CD4-positive, CD25-positive, alpha-beta regulatory T cell (primary cell): ENCODE measurements at regions not wholly inside any gene's neighbourhood (a gene's known extent, or its start where the extent isn't known, plus 50 kb on each side); places are given as distances from the start of the nearest gene placed in this dataset.

ENCODE experiments used
- ATAC-seq, 2 donors: fragments of 150-1000 bp; cut with Tn5 transposase; one replicate each; pipeline ENCODE4 v1.10.0; 2021; ENCODE audit warnings: low read depth in 2 of 2, moderate number of reproducible peaks in 2 of 2, moderate library complexity in 1 of 2
- DNase-seq, 3 donors: peaks; one replicate each; pipeline versions ENCODE4 v3.0.0 to v3.0.0-alpha.2; 2012 to 2022; ENCODE audit warnings: mixed read lengths in 1 of 3
- H3K27ac ChIP-seq: one replicate; pipeline ENCODE4 v1.7.0; 2013; ENCODE audit warnings: mild to moderate bottlenecking, low read length; ENCODE audit not compliant: insufficient read depth, poor library complexity, severe bottlenecking
- H3K27me3 ChIP-seq: one replicate; pipeline ENCODE4 v1.7.0; 2013; ENCODE audit warnings: low read length; ENCODE audit not compliant: control insufficient read depth, insufficient read depth
- H3K36me3 ChIP-seq: one replicate; pipeline ENCODE4 v1.7.0; 2013; ENCODE audit warnings: mild to moderate bottlenecking, low read length, moderate library complexity; ENCODE audit not compliant: control insufficient read depth, insufficient read depth
- H3K4me1 ChIP-seq: 2 replicates; pipeline ENCODE4 v1.7.0; 2013; ENCODE audit warnings: mild to moderate bottlenecking, low read length; ENCODE audit not compliant: insufficient read depth, control insufficient read depth, poor library complexity, severe bottlenecking
- H3K4me3 ChIP-seq: one replicate; pipeline ENCODE4 v1.7.0; 2013; ENCODE audit warnings: low read depth, mild to moderate bottlenecking, low read length, moderate library complexity
- H3K9me3 ChIP-seq, 2 experiments: 1 replicate in 1 of 2; 2 replicates in 1 of 2; pipeline ENCODE4 v1.7.0; 2013; ENCODE audit warnings: low read length in 2 of 2, mild to moderate bottlenecking in 1 of 2, moderate library complexity in 1 of 2; ENCODE audit not compliant: control insufficient read depth in 2 of 2
- H3K27ac Mint-ChIP-seq, 3 donors: one replicate each; pipeline ENCODE4 v1.8.0; 2020 to 2022; ENCODE audit warnings: mild to moderate bottlenecking in 3 of 3, mixed read lengths in 3 of 3, moderate library complexity in 2 of 3
- H3K27me3 Mint-ChIP-seq: one replicate; pipeline ENCODE4 v1.8.0; 2022; ENCODE audit warnings: mild to moderate bottlenecking, mixed read lengths
- H3K36me3 Mint-ChIP-seq: one replicate; pipeline ENCODE4 v1.8.0; 2020; ENCODE audit warnings: mixed read lengths
- H3K4me1 Mint-ChIP-seq, 4 donors: one replicate each; pipeline ENCODE4 v1.8.0; 2020 to 2022; ENCODE audit warnings: mixed read lengths in 4 of 4, mild to moderate bottlenecking in 1 of 4
- H3K4me3 Mint-ChIP-seq, 4 donors: one replicate each; pipeline ENCODE4 v1.8.0; 2020 to 2022; ENCODE audit warnings: mild to moderate bottlenecking in 4 of 4, mixed read lengths in 4 of 4, moderate library complexity in 3 of 4
- H3K9me3 Mint-ChIP-seq, 7 donors: one replicate each; pipeline ENCODE4 v1.8.0; 2020 to 2022; ENCODE audit warnings: mixed read lengths in 7 of 7, mild to moderate bottlenecking in 3 of 7, moderate library complexity in 2 of 7

- no peaks in the 10 kb centered on the region for H3K9me3 ChIP-seq
- Mint-ChIP-seq H3K9me3 (peaks cover 0 to 4% (median 0%) of the 10 kb centered on the region in 7 donors), H3K36me3 (no peaks in the 10 kb centered on the region), H3K27ac (no peak overlapping the region), H3K4me3 (no peak overlapping the region), H3K4me1 (no peaks in the 10 kb centered on the region), H3K27me3 (no peaks in the 10 kb centered on the region)
- DNase-seq, result no peak
- no peaks in the 10 kb centered on the region for H3K4me1 ChIP-seq
- H3K27ac ChIP-seq, result no peak overlapping the region
- H3K27me3 ChIP-seq, result no peaks in the 10 kb centered on the region
- ATAC-seq, result no peak
- H3K4me3 ChIP-seq, result no peak overlapping the region
- H3K36me3 ChIP-seq, result no peaks in the 10 kb centered on the region
Observed at GRCh38 chr4:155479835-155480234, 103.1 kb upstream of the MAP9 start.

- H3K4me3 Mint-ChIP-seq, result no peak overlapping the region
- peaks cover 0 to 4% (median 0%) of the 10 kb centered on the region in 7 donors for H3K9me3 Mint-ChIP-seq
- Histone ChIP-seq H3K27ac (no peak overlapping the region), H3K9me3 (no peaks in the 10 kb centered on the region), H3K4me3 (no peak overlapping the region), H3K36me3 (no peaks in the 10 kb centered on the region), H3K4me1 (no peaks in the 10 kb centered on the region), H3K27me3 (no peaks in the 10 kb centered on the region)
- no peaks in the 10 kb centered on the region for H3K4me1 Mint-ChIP-seq
- H3K36me3 Mint-ChIP-seq, result no peaks in the 10 kb centered on the region
- ATAC-seq (no peak), DNase-seq (no peak)
- H3K27ac Mint-ChIP-seq, result no peak overlapping the region
- no peaks in the 10 kb centered on the region for H3K27me3 Mint-ChIP-seq
Observed at GRCh38 chr4:155478336-155478835, 101.6 kb upstream of the MAP9 start.

GRCh38 chr4:155474758-155475157 lies 98.0 kb upstream of the MAP9 start:
- Mint-ChIP-seq H3K36me3 (no peaks in the 10 kb centered on the region), H3K27ac (no peak overlapping the region), H3K4me1 (no peaks in the 10 kb centered on the region), H3K27me3 (peaks cover 3% of the 10 kb centered on the region), H3K9me3 (peaks cover 0 to 4% (median 2%) of the 10 kb centered on the region in 7 donors), H3K4me3 (no peak overlapping the region)
- Histone ChIP-seq H3K4me1 (no peaks in the 10 kb centered on the region), H3K36me3 (no peaks in the 10 kb centered on the region), H3K27ac (no peak overlapping the region), H3K27me3 (no peaks in the 10 kb centered on the region), H3K4me3 (no peak overlapping the region), H3K9me3 (no peaks in the 10 kb centered on the region)
- ATAC-seq, result no peak
- no peak for DNase-seq

GRCh38 chr4:155473420-155474095 lies 96.8 kb upstream of the MAP9 start:
- no peaks in the 10 kb centered on the region for H3K4me1 ChIP-seq
- ATAC-seq, result no peak
- Mint-ChIP-seq H3K4me3 (no peak overlapping the region), H3K9me3 (peaks cover 0 to 4% (median 2%) of the 10 kb centered on the region in 7 donors), H3K4me1 (no peaks in the 10 kb centered on the region), H3K36me3 (no peaks in the 10 kb centered on the region), H3K27me3 (peaks cover 4% of the 10 kb centered on the region), H3K27ac (no peak overlapping the region)
- DNase-seq, result no peak
- no peak overlapping the region for H3K27ac ChIP-seq
- no peaks in the 10 kb centered on the region for H3K9me3 ChIP-seq
- H3K27me3 ChIP-seq, result no peaks in the 10 kb centered on the region
- no peaks in the 10 kb centered on the region for H3K36me3 ChIP-seq
- no peak overlapping the region for H3K4me3 ChIP-seq

- Mint-ChIP-seq H3K4me1 (no peaks in the 10 kb centered on the region), H3K9me3 (peaks cover 0 to 4% (median 0%) of the 10 kb centered on the region in 7 donors), H3K36me3 (no peaks in the 10 kb centered on the region), H3K4me3 (no peak overlapping the region), H3K27ac (no peak overlapping the region), H3K27me3 (peaks cover 4% of the 10 kb centered on the region)
- H3K4me3 ChIP-seq, result no peak overlapping the region
- no peaks in the 10 kb centered on the region for H3K27me3 ChIP-seq
- no peaks in the 10 kb centered on the region for H3K9me3 ChIP-seq
- ATAC-seq (no peak), DNase-seq (no peak)
- no peak overlapping the region for H3K27ac ChIP-seq
- H3K36me3 ChIP-seq, result no peaks in the 10 kb centered on the region
- no peaks in the 10 kb centered on the region for H3K4me1 ChIP-seq
Observed at GRCh38 chr4:155468282-155468681, 91.5 kb upstream of the MAP9 start.

GRCh38 chr4:155450676-155451075 lies 73.9 kb upstream of the MAP9 start:
- DNase-seq, result no peak
- Mint-ChIP-seq H3K4me1 (no peaks in the 10 kb centered on the region), H3K4me3 (no peak overlapping the region), H3K27me3 (no peaks in the 10 kb centered on the region), H3K27ac (no peak overlapping the region), H3K9me3 (peaks cover 0 to 1% (median 0%) of the 10 kb centered on the region in 7 donors), H3K36me3 (no peaks in the 10 kb centered on the region)
- Histone ChIP-seq H3K4me1 (no peaks in the 10 kb centered on the region), H3K27ac (no peak overlapping the region), H3K4me3 (no peak overlapping the region), H3K9me3 (no peaks in the 10 kb centered on the region), H3K27me3 (peaks cover 3% of the 10 kb centered on the region), H3K36me3 (no peaks in the 10 kb centered on the region)
- ATAC-seq, result no peak

GRCh38 chr4:155445306-155445705 lies 68.5 kb upstream of the MAP9 start:
- Mint-ChIP-seq H3K4me3 (no peak overlapping the region), H3K27ac (no peak overlapping the region), H3K4me1 (no peaks in the 10 kb centered on the region), H3K9me3 (peaks cover 0 to 1% (median 0%) of the 10 kb centered on the region in 7 donors), H3K27me3 (peaks cover 4% of the 10 kb centered on the region), H3K36me3 (no peaks in the 10 kb centered on the region)
- DNase-seq, result no peak
- H3K27me3 ChIP-seq, result peaks cover 3% of the 10 kb centered on the region
- no peaks in the 10 kb centered on the region for H3K9me3 ChIP-seq
- no peak overlapping the region for H3K4me3 ChIP-seq
- no peaks in the 10 kb centered on the region for H3K36me3 ChIP-seq
- no peak for ATAC-seq
- no peak overlapping the region for H3K27ac ChIP-seq
- H3K4me1 ChIP-seq, result no peaks in the 10 kb centered on the region

GRCh38 chr4:155444721-155445120 lies 68.0 kb upstream of the MAP9 start:
- Histone ChIP-seq H3K4me1 (no peaks in the 10 kb centered on the region), H3K27ac (no peak overlapping the region), H3K27me3 (peaks cover 3% of the 10 kb centered on the region), H3K36me3 (no peaks in the 10 kb centered on the region), H3K4me3 (no peak overlapping the region), H3K9me3 (no peaks in the 10 kb centered on the region)
- DNase-seq, result no peak
- no peaks in the 10 kb centered on the region for H3K36me3 Mint-ChIP-seq
- H3K27me3 Mint-ChIP-seq, result peaks cover 4% of the 10 kb centered on the region
- peaks cover 0 to 1% (median 0%) of the 10 kb centered on the region in 7 donors for H3K9me3 Mint-ChIP-seq
- H3K4me1 Mint-ChIP-seq, result no peaks in the 10 kb centered on the region
- no peak overlapping the region for H3K27ac Mint-ChIP-seq
- no peak for ATAC-seq
- no peak overlapping the region for H3K4me3 Mint-ChIP-seq
